ENCODE measurements at regions not wholly inside any gene's neighbourhood (a gene's known extent, or its start where the extent isn't known, plus 50 kb on each side); places are given as distances from the start of the nearest gene placed in this dataset.

DNA sequence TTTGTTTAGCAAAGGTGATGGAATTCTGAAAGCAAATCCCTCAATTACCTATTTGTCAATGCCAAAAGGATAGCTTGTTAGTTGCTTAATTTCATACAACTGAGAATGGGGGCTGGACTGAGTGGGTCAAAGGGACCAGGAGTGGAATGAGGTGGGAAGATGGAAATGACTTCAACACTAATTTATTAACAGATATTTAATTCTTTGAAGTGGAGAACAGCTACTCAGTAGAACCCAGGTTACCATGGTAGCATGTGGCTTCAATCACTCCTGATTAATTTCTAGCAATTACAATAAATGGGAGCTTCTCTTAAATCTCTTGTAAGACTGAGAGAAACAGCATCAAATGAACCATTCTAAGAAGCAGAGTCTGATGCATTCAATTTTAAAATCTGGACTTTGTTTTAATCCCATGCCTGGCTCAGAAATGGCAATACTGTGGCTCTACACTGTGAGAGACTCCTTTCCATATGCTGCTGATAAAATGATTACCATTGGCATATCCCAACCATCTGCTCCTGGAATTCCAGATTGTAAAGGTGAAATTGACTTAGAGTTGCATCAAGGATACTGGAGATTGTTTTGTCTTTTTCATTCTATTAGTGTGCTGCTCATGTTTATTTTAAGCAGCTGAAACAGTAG is 607.8 kb downstream of the SNAPC1 start:
- Mint-ChIP-seq H3K4me3 (no peak overlapping the region), H3K36me3 (ENCODE audit: low read depth) (peaks cover 3% of the 10 kb centered on the region), H3K9me3 (peaks cover 4% of the 10 kb centered on the region), H3K27me3 (ENCODE audit: low read depth) (peaks cover 17% of the 10 kb centered on the region), H3K4me1 (no peaks in the 10 kb centered on the region), H3K27ac (ENCODE audit: unreplicated experiment) (no peak overlapping the region)
- TF ChIP-seq CTCF (conservative IDR thresholded peaks at IDR 0.05) = no peak
- no peak for DNase-seq (ENCODE audit: low read depth, low spot score)

GRCh38 chr14:62373944-62374343 is 611.7 kb downstream of the SNAPC1 start:
- peaks cover 17% of the 10 kb centered on the region for H3K27me3 Mint-ChIP-seq (ENCODE audit: low read depth)
- no peaks in the 10 kb centered on the region for H3K36me3 Mint-ChIP-seq (ENCODE audit: low read depth)
- H3K4me3 Mint-ChIP-seq = no peak overlapping the region
- no peak for DNase-seq (ENCODE audit: low read depth, low spot score)
- no peaks in the 10 kb centered on the region for H3K4me1 Mint-ChIP-seq
- H3K27ac Mint-ChIP-seq (ENCODE audit: unreplicated experiment) = no peak overlapping the region
- H3K9me3 Mint-ChIP-seq = no peaks in the 10 kb centered on the region
- no peak for TF ChIP-seq CTCF (conservative IDR thresholded peaks at IDR 0.05)

GRCh38 chr14:62378057-62378456 is 615.8 kb downstream of the SNAPC1 start:
- H3K4me3 Mint-ChIP-seq = no peak overlapping the region
- no peak for TF ChIP-seq CTCF (conservative IDR thresholded peaks at IDR 0.05)
- no peak for DNase-seq (ENCODE audit: low read depth, low spot score)
- no peaks in the 10 kb centered on the region for H3K4me1 Mint-ChIP-seq
- peaks cover 15% of the 10 kb centered on the region for H3K27me3 Mint-ChIP-seq (ENCODE audit: low read depth)
- H3K9me3 Mint-ChIP-seq = no peaks in the 10 kb centered on the region
- H3K27ac Mint-ChIP-seq (ENCODE audit: unreplicated experiment) = no peak overlapping the region
- H3K36me3 Mint-ChIP-seq (ENCODE audit: low read depth) = no peaks in the 10 kb centered on the region

- H3K9me3 Mint-ChIP-seq = peaks cover 2% of the 10 kb centered on the region
- peaks cover 5% of the 10 kb centered on the region for H3K36me3 Mint-ChIP-seq (ENCODE audit: low read depth)
- no peak overlapping the region for H3K27ac Mint-ChIP-seq (ENCODE audit: unreplicated experiment)
- no peak for TF ChIP-seq CTCF (conservative IDR thresholded peaks at IDR 0.05)
- H3K4me1 Mint-ChIP-seq = no peaks in the 10 kb centered on the region
- H3K4me3 Mint-ChIP-seq = no peak overlapping the region
- no peak for DNase-seq (ENCODE audit: low read depth, low spot score)
- peaks cover 15% of the 10 kb centered on the region for H3K27me3 Mint-ChIP-seq (ENCODE audit: low read depth)
These were observed 619.3 kb downstream of the SNAPC1 start for GRCh38 chr14:62381311-62382070.

- no peak for DNase-seq (ENCODE audit: low read depth, low spot score)
- no peak for TF ChIP-seq CTCF (conservative IDR thresholded peaks at IDR 0.05)
- Mint-ChIP-seq H3K4me1 (no peaks in the 10 kb centered on the region), H3K27me3 (ENCODE audit: low read depth) (peaks cover under 1% of the 10 kb centered on the region), H3K36me3 (ENCODE audit: low read depth) (no peaks in the 10 kb centered on the region), H3K27ac (ENCODE audit: unreplicated experiment) (no peak overlapping the region), H3K4me3 (no peak overlapping the region), H3K9me3 (no peaks in the 10 kb centered on the region)
These were observed 636.1 kb downstream of the KCNH5 start for GRCh38 chr14:62409169-62409568.

Data from neural crest cell (in vitro differentiated cells).